HepG2 (cell line): ENCODE measurements at regions not wholly inside any gene's neighbourhood (a gene's known extent, or its start where the extent isn't known, plus 50 kb on each side); places are given as distances from the start of the nearest gene placed in this dataset.
"Not testable (repeated sequence)": the region's sequence is repeated elsewhere in the genome, so short reads cannot be mapped to it uniquely, and the experiment has no call there.

Experiments used
- ATF2 ChIP-seq: sonication (generic); formaldehyde crosslinking; IDR thresholded peaks from 2 replicates; pipeline ENCODE4 v1.4.0; 2020; ENCODE audit warnings: missing genetic modification reagents
- CTCF ChIP-seq: sonication (generic); formaldehyde crosslinking; IDR thresholded peaks from 2 replicates; pipeline ENCODE4 v1.5.0; 2020; ENCODE audit warnings: mild to moderate bottlenecking, missing genetic modification reagents, moderate library complexity
- EZH2 ChIP-seq: conservative IDR thresholded peaks from 2 replicates; pipeline ENCODE4 v1.6.1; 2012; ENCODE audit warnings: mild to moderate bottlenecking, low read depth, low read length, moderate library complexity
- HOXA7 ChIP-seq: sonication (generic); formaldehyde crosslinking; IDR thresholded peaks from 2 replicates; pipeline ENCODE4 v1.8.1; 2022; ENCODE audit warnings: mild to moderate bottlenecking, missing genetic modification reagents, moderate library complexity
- MXD3 ChIP-seq: IDR thresholded peaks from 2 replicates; pipeline ENCODE4 v1.6.1; 2016; ENCODE audit warnings: mild to moderate bottlenecking, missing biosample characterization, missing genetic modification reagents
- PATZ1 ChIP-seq: sonication (generic); formaldehyde crosslinking; IDR thresholded peaks from 2 replicates; pipeline ENCODE4 v1.4.0; 2020; ENCODE audit warnings: missing genetic modification reagents
- PLRG1 ChIP-seq: fragments of 450-650 bp; conservative IDR thresholded peaks from 2 replicates; pipeline ENCODE4 v1.6.1; 2016
- POLR2AphosphoS2 ChIP-seq: IDR thresholded peaks from 2 replicates; pipeline ENCODE4 v1.6.1; 2011; ENCODE audit warnings: low read depth, low read length, improper control_type of control experiment
- TARDBP ChIP-seq: sonication (generic); formaldehyde crosslinking; IDR thresholded peaks from 2 replicates; pipeline ENCODE4 v1.8.0; 2022; ENCODE audit warnings: mild to moderate bottlenecking, missing genetic modification reagents
- TFAP4 ChIP-seq: sonication (generic); IDR thresholded peaks from 2 replicates; pipeline ENCODE4 v1.6.1; 2016; ENCODE audit warnings: low read depth, borderline replicate concordance
- ZBTB33 ChIP-seq: sonication (generic); formaldehyde crosslinking; IDR thresholded peaks from 2 replicates; pipeline ENCODE4 v1.4.0; 2020; ENCODE audit warnings: missing genetic modification reagents
- ZBTB34 ChIP-seq: sonication (generic); formaldehyde crosslinking; IDR thresholded peaks from 2 replicates; pipeline ENCODE4 v1.8.0; 2022; ENCODE audit warnings: mild to moderate bottlenecking, missing genetic modification reagents
- ZFP37 ChIP-seq: sonication (generic); formaldehyde crosslinking; IDR thresholded peaks from 2 replicates; pipeline ENCODE4 v1.4.0; 2020; ENCODE audit warnings: missing genetic modification reagents, borderline replicate concordance
- ZNF121 ChIP-seq: sonication (generic); formaldehyde crosslinking; IDR thresholded peaks from 2 replicates; pipeline ENCODE4 v1.5.0; 2020; ENCODE audit warnings: mild to moderate bottlenecking, missing genetic modification reagents

- not testable (repeated sequence) for TF ChIP-seq PATZ1 (CRISPR knock-in tag); ATF2 (CRISPR knock-in tag); ZNF121 (CRISPR knock-in tag); EZH2; ZBTB34 (CRISPR knock-in tag); ZBTB33 (CRISPR knock-in tag); MXD3 (CRISPR knock-in tag); HOXA7 (CRISPR knock-in tag); TARDBP (CRISPR knock-in tag); POLR2AphosphoS2; CTCF; ZFP37; TFAP4; PLRG1
These were observed 118.7 kb upstream of the IGFBP3 start for GRCh38 chr7:46039813-46040212.
